ENCODE measurements at regions not wholly inside any gene's neighbourhood (a gene's known extent, or its start where the extent isn't known, plus 50 kb on each side); places are given as distances from the start of the nearest gene placed in this dataset.

GRCh38 chr11:104661471-104661870 is 236.8 kb downstream of the CASP12 start:
- no peaks in the 10 kb centered on the region for H3K36me3 Mint-ChIP-seq (ENCODE audit: low read depth)

GRCh38 chr11:104658177-104658576 is 240.1 kb downstream of the CASP12 start:
- Mint-ChIP-seq H3K4me1 (ENCODE audit: low read depth) (no peaks in the 10 kb centered on the region), H3K27me3 (ENCODE audit: insufficient read depth) (no peaks in the 10 kb centered on the region), H3K4me3 (no peak overlapping the region), H3K36me3 (ENCODE audit: low read depth) (no peaks in the 10 kb centered on the region), H3K9me3 (no peaks in the 10 kb centered on the region; the same call in 1 of the 2 replicates), H3K27ac (no peak overlapping the region)
- no peak for DNase-seq
- TF ChIP-seq, protein P1, sequence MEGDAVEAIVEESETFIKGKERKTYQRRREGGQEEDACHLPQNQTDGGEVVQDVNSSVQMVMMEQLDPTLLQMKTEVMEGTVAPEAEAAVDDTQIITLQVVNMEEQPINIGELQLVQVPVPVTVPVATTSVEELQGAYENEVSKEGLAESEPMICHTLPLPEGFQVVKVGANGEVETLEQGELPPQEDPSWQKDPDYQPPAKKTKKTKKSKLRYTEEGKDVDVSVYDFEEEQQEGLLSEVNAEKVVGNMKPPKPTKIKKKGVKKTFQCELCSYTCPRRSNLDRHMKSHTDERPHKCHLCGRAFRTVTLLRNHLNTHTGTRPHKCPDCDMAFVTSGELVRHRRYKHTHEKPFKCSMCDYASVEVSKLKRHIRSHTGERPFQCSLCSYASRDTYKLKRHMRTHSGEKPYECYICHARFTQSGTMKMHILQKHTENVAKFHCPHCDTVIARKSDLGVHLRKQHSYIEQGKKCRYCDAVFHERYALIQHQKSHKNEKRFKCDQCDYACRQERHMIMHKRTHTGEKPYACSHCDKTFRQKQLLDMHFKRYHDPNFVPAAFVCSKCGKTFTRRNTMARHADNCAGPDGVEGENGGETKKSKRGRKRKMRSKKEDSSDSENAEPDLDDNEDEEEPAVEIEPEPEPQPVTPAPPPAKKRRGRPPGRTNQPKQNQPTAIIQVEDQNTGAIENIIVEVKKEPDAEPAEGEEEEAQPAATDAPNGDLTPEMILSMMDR (IDR thresholded peaks at IDR 0.05) = no peak

More at GRCh38 chr11:104661471-104661870, 236.8 kb downstream of the CASP12 start:
- Mint-ChIP-seq H3K27me3 (ENCODE audit: insufficient read depth) (no peaks in the 10 kb centered on the region; the same call in 1 of the 2 replicates), H3K9me3 (peaks cover 8% of the 10 kb centered on the region; the same call in 1 of the 2 replicates), H3K4me3 (no peak overlapping the region), H3K27ac (no peak overlapping the region), H3K4me1 (ENCODE audit: low read depth) (no peaks in the 10 kb centered on the region)
- no peak for DNase-seq
- TF ChIP-seq, protein P1 (IDR thresholded peaks at IDR 0.05) = no peak

GRCh38 chr11:104657083-104657482 is 241.2 kb downstream of the CASP12 start:
- Mint-ChIP-seq H3K36me3 (ENCODE audit: low read depth) (no peaks in the 10 kb centered on the region), H3K9me3 (no peaks in the 10 kb centered on the region; the same call in 1 of the 2 replicates), H3K27me3 (ENCODE audit: insufficient read depth) (no peaks in the 10 kb centered on the region), H3K4me3 (no peak overlapping the region), H3K4me1 (ENCODE audit: low read depth) (no peaks in the 10 kb centered on the region), H3K27ac (no peak overlapping the region)
- TF ChIP-seq, protein P1 (IDR thresholded peaks at IDR 0.05) = no peak
- DNase-seq = no peak

DNA sequence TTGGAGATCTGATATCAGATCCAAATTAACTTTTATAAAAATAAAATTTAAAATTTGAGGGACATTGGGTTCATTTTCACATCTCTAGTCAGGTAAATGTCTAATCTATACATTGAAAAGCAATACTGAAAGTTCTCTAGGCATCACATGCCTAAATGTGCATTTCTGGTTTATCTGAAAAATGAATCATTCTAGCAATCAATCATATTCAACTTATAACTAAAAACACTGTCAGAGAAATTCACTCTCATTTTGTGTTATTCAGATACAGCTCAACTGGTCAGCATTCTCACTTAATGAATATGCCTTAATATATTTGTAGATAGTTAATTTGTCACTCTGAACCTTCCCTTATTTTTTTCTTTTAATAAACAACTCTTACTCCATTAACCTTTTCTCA is 243.2 kb downstream of the CASP12 start:
- no peak for DNase-seq
- Mint-ChIP-seq H3K27me3 (ENCODE audit: insufficient read depth) (no peaks in the 10 kb centered on the region), H3K4me3 (no peak overlapping the region), H3K9me3 (peaks cover 7% of the 10 kb centered on the region; the same call in 1 of the 2 replicates), H3K27ac (no peak overlapping the region), H3K4me1 (ENCODE audit: low read depth) (no peaks in the 10 kb centered on the region), H3K36me3 (ENCODE audit: low read depth) (no peaks in the 10 kb centered on the region)
- TF ChIP-seq, protein P1 (IDR thresholded peaks at IDR 0.05) = no peak

DNA sequence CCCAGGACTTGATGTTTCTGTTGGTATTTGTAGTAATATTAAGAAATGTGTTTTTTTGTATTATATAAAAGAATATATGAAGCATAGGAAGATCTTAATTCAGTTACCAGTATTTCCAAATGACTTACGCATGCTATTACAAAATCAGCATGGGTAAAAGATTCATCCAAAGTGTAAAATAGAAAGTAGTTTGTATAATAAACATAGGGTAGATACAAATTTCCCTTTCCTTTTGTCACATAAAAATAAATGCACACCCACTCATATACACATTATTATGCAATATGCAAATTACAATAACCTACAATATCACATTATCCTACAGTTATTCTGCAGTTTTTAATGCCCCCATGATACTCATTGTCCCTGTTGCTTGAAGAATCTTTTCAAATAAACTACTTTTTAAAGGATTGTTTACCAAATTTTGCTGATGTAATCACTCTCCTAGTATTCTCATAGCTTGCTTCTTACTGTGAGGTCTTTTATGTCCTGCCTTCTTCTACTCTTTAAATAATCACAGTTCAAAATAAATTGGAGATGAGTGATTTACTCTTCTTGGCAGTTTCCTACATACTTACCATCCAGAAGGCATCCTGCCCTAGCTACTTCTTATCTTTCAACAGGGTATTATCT is 244.0 kb downstream of the CASP12 start:
- no peak overlapping the region for H3K4me3 Mint-ChIP-seq
- no peaks in the 10 kb centered on the region for H3K27me3 Mint-ChIP-seq (ENCODE audit: insufficient read depth)
- DNase-seq = no peak
- peaks cover 11% of the 10 kb centered on the region for H3K9me3 Mint-ChIP-seq
- no peak overlapping the region for H3K27ac Mint-ChIP-seq
- H3K36me3 Mint-ChIP-seq (ENCODE audit: low read depth) = no peaks in the 10 kb centered on the region
- H3K4me1 Mint-ChIP-seq (ENCODE audit: low read depth) = no peaks in the 10 kb centered on the region
- TF ChIP-seq, protein P1 (IDR thresholded peaks at IDR 0.05) = no peak
